Keratinocyte (primary cell): ENCODE measurements at regions not wholly inside any gene's neighbourhood (a gene's known extent, or its start where the extent isn't known, plus 50 kb on each side); places are given as distances from the start of the nearest gene placed in this dataset.

Source experiments
- DNase-seq: peaks from one replicate; pipeline ENCODE4 v3.0.0-alpha.2; 2011; ENCODE audit warnings: low read depth, missing footprints, low spot score
- FAIRE-seq: peaks from 2 replicates; lab custom pipeline; 2011; peaks lifted over from hg19 to GRCh38; lab: Jason Lieb, UNC
- H2AFZ ChIP-seq: 2 replicates; pipeline ENCODE4 v1.6.0; 2012; ENCODE audit warnings: low read length, control low read depth, inconsistent platforms; ENCODE audit not compliant: control insufficient read depth
- H3K27ac ChIP-seq: 2 replicates; pipeline ENCODE4 v1.5.1; 2011; ENCODE audit warnings: low read length; ENCODE audit not compliant: control insufficient read depth, insufficient read depth
- H3K27me3 ChIP-seq: 3 replicates; pipeline ENCODE4 v1.6.0; 2011; ENCODE audit warnings: low read length; ENCODE audit not compliant: control insufficient read depth, insufficient read depth; ENCODE audit errors: extremely low read depth
- H3K36me3 ChIP-seq, 2 experiments: 2 replicates in 1 of 2; 3 replicates in 1 of 2; pipeline ENCODE4 v1.5.1; 2011; ENCODE audit warnings: low read length in 2 of 2, mild to moderate bottlenecking in 1 of 2; ENCODE audit not compliant: control insufficient read depth in 2 of 2, insufficient read depth in 2 of 2; ENCODE audit errors: extremely low read depth in 1 of 2
- H3K4me1 ChIP-seq: 3 replicates; pipeline ENCODE4 v1.5.1; 2011; ENCODE audit warnings: low read length; ENCODE audit not compliant: control insufficient read depth, insufficient read depth; ENCODE audit errors: extremely low read depth
- H3K4me2 ChIP-seq: 3 replicates; pipeline ENCODE4 v1.6.0; 2011; ENCODE audit warnings: low read depth, low read length; ENCODE audit not compliant: control insufficient read depth, insufficient read depth; ENCODE audit errors: extremely low read depth
- H3K4me3 ChIP-seq, 3 experiments: fragments of 200-600 bp in 1 of 3; sonication (generic) in 1 of 3; 2 replicates in 2 of 3; 3 replicates in 1 of 3; pipeline ENCODE4 v1.5.1; 2011 to 2016; ENCODE audit warnings: low read length in 3 of 3, mild to moderate bottlenecking in 3 of 3, control low read depth in 2 of 3, inconsistent platforms in 1 of 3, low read depth in 1 of 3, mixed read lengths in 1 of 3, mixed run types in 1 of 3, moderate library complexity in 1 of 3; ENCODE audit not compliant: control insufficient read depth in 2 of 3, insufficient read depth in 2 of 3; ENCODE audit errors: extremely low read depth in 1 of 3
- H3K79me2 ChIP-seq: 2 replicates; pipeline ENCODE4 v1.6.0; 2012; ENCODE audit warnings: low read length; ENCODE audit not compliant: control insufficient read depth, insufficient read depth
- H3K9ac ChIP-seq: 3 replicates; pipeline ENCODE4 v1.6.0; 2011; ENCODE audit warnings: low read length; ENCODE audit not compliant: control insufficient read depth, insufficient read depth; ENCODE audit errors: extremely low read depth
- H3K9me1 ChIP-seq: 3 replicates; pipeline ENCODE4 v1.6.0; 2011; ENCODE audit warnings: low read length; ENCODE audit not compliant: control insufficient read depth, insufficient read depth; ENCODE audit errors: extremely low read depth
- H3K9me3 ChIP-seq: 2 replicates; pipeline ENCODE4 v1.5.1; 2012; ENCODE audit warnings: low read depth, low read length; ENCODE audit not compliant: control insufficient read depth
- H4K20me1 ChIP-seq: 3 replicates; pipeline ENCODE4 v1.6.0; 2011; ENCODE audit warnings: low read length; ENCODE audit not compliant: control insufficient read depth, insufficient read depth; ENCODE audit errors: extremely low read depth
- EZH2 ChIP-seq: IDR thresholded peaks from one replicate; pipeline ENCODE4 v1.6.1; 2012; ENCODE audit warnings: inconsistent platforms, mild to moderate bottlenecking, low read length, moderate library complexity
- dilution Hi-C: fragments of 300-500 bp; cut with MboI; formaldehyde crosslinking; loops from one replicate; pipeline ENCODE4 v1.7.0; 2020; ENCODE audit warnings: low sequenced_read_pairs; ENCODE audit not compliant: extremely low pct_ligation_motif_present
- TF ChIP-seq, protein P1 (sequence below), 3 experiments: IDR thresholded peaks in 1 of 3; conservative IDR thresholded peaks in 1 of 3; optimal IDR thresholded peaks in 1 of 3; 2 replicates in 2 of 3; 3 replicates in 1 of 3; pipeline versions ENCODE3 to v1.5.1; 2011; ENCODE audit warnings: low read length in 3 of 3, mild to moderate bottlenecking in 3 of 3, moderate library complexity in 2 of 3, control low read depth in 1 of 3, inconsistent platforms in 1 of 3; ENCODE audit not compliant: insufficient read depth in 2 of 3; ENCODE audit errors: extremely low read depth in 1 of 3

- FAIRE-seq, result no peak
These were observed 132.9 kb downstream of the KLF6 start for GRCh38 chr10:3651969-3652653.

DNA sequence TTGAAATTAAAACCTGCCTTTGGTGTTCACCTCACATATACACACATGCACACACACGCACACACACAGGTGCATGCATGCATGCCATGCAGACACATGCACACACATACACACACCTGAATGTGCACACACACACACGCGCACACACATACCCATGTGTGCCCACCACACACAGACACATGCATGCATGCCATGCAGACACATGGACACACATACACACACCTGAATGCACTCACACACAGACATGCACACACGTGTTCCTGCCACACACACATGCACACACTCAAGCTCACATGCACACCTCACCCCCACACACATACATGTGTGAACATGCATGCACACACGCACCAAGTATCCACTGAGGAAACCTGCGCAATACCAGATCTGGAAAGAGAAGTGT lies 136.4 kb downstream of the KLF6 start:
- H2AFZ ChIP-seq, result no peak overlapping the region
- no peaks in the 10 kb centered on the region for H4K20me1 ChIP-seq
- no peaks in the 10 kb centered on the region for H3K9me3 ChIP-seq
- TF ChIP-seq EZH2, result no peak
- TF ChIP-seq, protein P1, sequence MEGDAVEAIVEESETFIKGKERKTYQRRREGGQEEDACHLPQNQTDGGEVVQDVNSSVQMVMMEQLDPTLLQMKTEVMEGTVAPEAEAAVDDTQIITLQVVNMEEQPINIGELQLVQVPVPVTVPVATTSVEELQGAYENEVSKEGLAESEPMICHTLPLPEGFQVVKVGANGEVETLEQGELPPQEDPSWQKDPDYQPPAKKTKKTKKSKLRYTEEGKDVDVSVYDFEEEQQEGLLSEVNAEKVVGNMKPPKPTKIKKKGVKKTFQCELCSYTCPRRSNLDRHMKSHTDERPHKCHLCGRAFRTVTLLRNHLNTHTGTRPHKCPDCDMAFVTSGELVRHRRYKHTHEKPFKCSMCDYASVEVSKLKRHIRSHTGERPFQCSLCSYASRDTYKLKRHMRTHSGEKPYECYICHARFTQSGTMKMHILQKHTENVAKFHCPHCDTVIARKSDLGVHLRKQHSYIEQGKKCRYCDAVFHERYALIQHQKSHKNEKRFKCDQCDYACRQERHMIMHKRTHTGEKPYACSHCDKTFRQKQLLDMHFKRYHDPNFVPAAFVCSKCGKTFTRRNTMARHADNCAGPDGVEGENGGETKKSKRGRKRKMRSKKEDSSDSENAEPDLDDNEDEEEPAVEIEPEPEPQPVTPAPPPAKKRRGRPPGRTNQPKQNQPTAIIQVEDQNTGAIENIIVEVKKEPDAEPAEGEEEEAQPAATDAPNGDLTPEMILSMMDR (optimal IDR thresholded peaks at IDR 0.05 in 1 of 3, IDR thresholded peaks at IDR 0.05 in 1 of 3, conservative IDR thresholded peaks at IDR 0.05 in 1 of 3; ENCODE audit: extremely low read depth in 1 of 3, insufficient read depth in 2 of 3, low read length in 3 of 3), result no peak
- no peak overlapping the region for H3K4me3 ChIP-seq
- no peak for DNase-seq
- H3K27me3 ChIP-seq, result no peaks in the 10 kb centered on the region
- H3K4me2 ChIP-seq, result no peak overlapping the region
- no peaks in the 10 kb centered on the region for H3K9me1 ChIP-seq
- H3K27ac ChIP-seq, result no peak overlapping the region
- FAIRE-seq, result no peak
- no peaks in the 10 kb centered on the region for H3K79me2 ChIP-seq
- dilution Hi-C loops, result no loop called here
- H3K36me3 ChIP-seq, result no peaks in the 10 kb centered on the region
- no peak overlapping the region for H3K9ac ChIP-seq
- no peaks in the 10 kb centered on the region for H3K4me1 ChIP-seq

More at GRCh38 chr10:3651969-3652653, 132.9 kb downstream of the KLF6 start:
- H3K4me3 ChIP-seq, result no peak overlapping the region
- dilution Hi-C loops, result no loop called here
- no peaks in the 10 kb centered on the region for H3K27me3 ChIP-seq
- H3K9ac ChIP-seq, result no peak overlapping the region
- H3K27ac ChIP-seq, result no peak overlapping the region
- H3K36me3 ChIP-seq, result no peaks in the 10 kb centered on the region
- no peak for DNase-seq
- no peak for TF ChIP-seq EZH2
- TF ChIP-seq, protein P1 (optimal IDR thresholded peaks at IDR 0.05 in 1 of 3, IDR thresholded peaks at IDR 0.05 in 1 of 3, conservative IDR thresholded peaks at IDR 0.05 in 1 of 3; ENCODE audit: extremely low read depth in 1 of 3, insufficient read depth in 2 of 3, low read length in 3 of 3), result no peak
- peaks cover 7% of the 10 kb centered on the region for H3K4me1 ChIP-seq
- H2AFZ ChIP-seq, result no peak overlapping the region
- no peaks in the 10 kb centered on the region for H4K20me1 ChIP-seq
- no peaks in the 10 kb centered on the region for H3K9me1 ChIP-seq
- no peaks in the 10 kb centered on the region for H3K79me2 ChIP-seq
- H3K9me3 ChIP-seq, result no peaks in the 10 kb centered on the region
- H3K4me2 ChIP-seq, result no peak overlapping the region
